GM12878 (cell line): ENCODE measurements at regions not wholly inside any gene's neighbourhood (a gene's known extent, or its start where the extent isn't known, plus 50 kb on each side); places are given as distances from the start of the nearest gene placed in this dataset.

Experiments used
- ATAC-seq: fragments of 200-7000 bp; cut with Tn5 transposase; 3 replicates; pipeline ENCODE4 v1.9.1; 2020; ENCODE audit warnings: mild to moderate bottlenecking, moderate library complexity
- BruUV-seq: library from RNA; stranded (reverse); fragments of 400-500 nt; replicated peaks from 2 replicates; lab custom pipeline; 2021; lab: Mats Ljungman, UMichigan
- CTCF ChIA-PET: fragments of 300-600 bp; sonication (Branson Sonifier 250); formaldehyde crosslinking; extraction: SDS; loops from one replicate; lab custom pipeline; 2021; ENCODE audit warnings: inconsistent platforms; lab: Yijun Ruan, JAX
- POLR2A ChIA-PET: fragments of 350-600 bp; formaldehyde crosslinking; extraction: SDS; loops from one replicate; lab custom pipeline; 2021; ENCODE audit warnings: inconsistent platforms; lab: Charles Lee
- RAD21 ChIA-PET: fragments of 300-600 bp; sonication (Branson Sonifier 250); formaldehyde crosslinking; loops from one replicate; lab custom pipeline; 2023; ENCODE audit warnings: antibody characterized with exemption; ENCODE audit not compliant: unreplicated experiment; lab: Charles Lee
- SMC1A ChIA-PET: fragments of 300-600 bp; sonication (Branson Sonifier 250); formaldehyde crosslinking; loops from one replicate; lab custom pipeline; 2023; ENCODE audit not compliant: unreplicated experiment, uncharacterized antibody; lab: Charles Lee
- DNase-seq: peaks from one replicate; pipeline ENCODE4 v3.0.0-alpha.2; 2011; ENCODE audit warnings: low read depth, low spot score
- FAIRE-seq: peaks from 3 replicates; lab custom pipeline; 2011; peaks lifted over from hg19 to GRCh38; lab: Jason Lieb, UNC
- H2AFZ ChIP-seq: 2 replicates; pipeline ENCODE4 v1.6.0; 2011; ENCODE audit warnings: low read depth, low read length, control low read depth; ENCODE audit not compliant: control insufficient read depth
- H3K27ac ChIP-seq: 2 replicates; pipeline ENCODE4 v1.5.1; 2011; ENCODE audit warnings: control low read depth; ENCODE audit not compliant: control insufficient read depth, insufficient read depth
- H3K27me3 ChIP-seq, 2 experiments: replicated peaks in 1 of 2; 2 replicates each; pipeline versions ENCODE4 v1.6.0 to v1.6.1; 2011; ENCODE audit warnings: low read length in 1 of 2; ENCODE audit not compliant: control insufficient read depth in 2 of 2, insufficient read depth in 2 of 2
- H3K36me3 ChIP-seq, 2 experiments: 2 replicates each; pipeline ENCODE4 v1.5.1; 2011; ENCODE audit warnings: low read length in 1 of 2; ENCODE audit not compliant: control insufficient read depth in 2 of 2, insufficient read depth in 2 of 2
- H3K4me1 ChIP-seq: 2 replicates; pipeline ENCODE4 v1.6.1; 2011; ENCODE audit warnings: mild to moderate bottlenecking, low read length, moderate library complexity, mixed read lengths; ENCODE audit not compliant: control insufficient read depth, insufficient read depth
- H3K4me2 ChIP-seq: 2 replicates; pipeline ENCODE4 v1.6.0; 2011; ENCODE audit warnings: control low read depth; ENCODE audit not compliant: control insufficient read depth, insufficient read depth
- H3K4me3 ChIP-seq: fragments of 200-600 bp; sonication (generic); 2 replicates; pipeline ENCODE4 v1.5.1; 2016
- H3K79me2 ChIP-seq: 2 replicates; pipeline ENCODE4 v1.6.0; 2011; ENCODE audit warnings: low read length; ENCODE audit not compliant: control insufficient read depth, insufficient read depth
- H3K9ac ChIP-seq: 2 replicates; pipeline ENCODE4 v1.8.0; 2011; ENCODE audit warnings: low read length, control low read depth, mixed read lengths; ENCODE audit not compliant: control insufficient read depth, insufficient read depth
- H3K9me3 ChIP-seq: replicated peaks from 3 replicates; pipeline ENCODE4 v1.5.1; 2011; ENCODE audit warnings: mild to moderate bottlenecking, low read length; ENCODE audit not compliant: control insufficient read depth, insufficient read depth
- H4K20me1 ChIP-seq: 2 replicates; pipeline ENCODE4 v1.6.0; 2011; ENCODE audit not compliant: control insufficient read depth, insufficient read depth
- DPF2 ChIP-seq: fragments of 450-650 bp; IDR thresholded peaks from 2 replicates; pipeline ENCODE4 v1.6.1; 2017; ENCODE audit warnings: mild to moderate bottlenecking
- HDGF ChIP-seq: fragments of 450-650 bp; IDR thresholded peaks from 2 replicates; pipeline ENCODE4 v1.6.1; 2016; ENCODE audit warnings: antibody characterized with exemption
- KAT2A ChIP-seq: conservative IDR thresholded peaks from 2 replicates; pipeline ENCODE4 v1.6.1; 2011; ENCODE audit warnings: low read depth, low read length; ENCODE audit not compliant: control insufficient read depth
- NBN ChIP-seq: fragments of 450-650 bp; IDR thresholded peaks from 2 replicates; pipeline ENCODE4 v1.6.1; 2016
- NFXL1 ChIP-seq: fragments of 450-650 bp; IDR thresholded peaks from 2 replicates; pipeline ENCODE4 v1.6.1; 2017; ENCODE audit warnings: antibody characterized with exemption, mild to moderate bottlenecking, borderline replicate concordance
- NFYB ChIP-seq: IDR thresholded peaks from 2 replicates; pipeline ENCODE4 v1.6.1; 2011; ENCODE audit warnings: low read depth, mild to moderate bottlenecking, low read length, improper control_type of control experiment, moderate library complexity; ENCODE audit not compliant: insufficient read depth
- PRDM15 ChIP-seq: fragments of 450-650 bp; formaldehyde crosslinking; IDR thresholded peaks from 2 replicates; pipeline ENCODE4 v1.4.0; 2020; ENCODE audit warnings: mild to moderate bottlenecking, moderate library complexity
- SP1 ChIP-seq: IDR thresholded peaks from one replicate; pipeline ENCODE4 v1.6.1; 2011; ENCODE audit warnings: low read depth, low read length
- ZBTB33 ChIP-seq: fragments of 450-650 bp; IDR thresholded peaks from 2 replicates; pipeline ENCODE4 v1.6.1; 2017; ENCODE audit warnings: mild to moderate bottlenecking
- ZBTB4 ChIP-seq: fragments of 450-650 bp; formaldehyde crosslinking; IDR thresholded peaks from 2 replicates; pipeline ENCODE4 v1.4.0; 2022; ENCODE audit warnings: mild to moderate bottlenecking, moderate library complexity
- WGBS: methylation state at CpG from one replicate; pipeline ENCODE4 v1.1.6; 2016; ENCODE audit warnings: low lambda C conversion rate; ENCODE audit not compliant: insufficient replicate concordance, insufficient coverage; ENCODE audit errors: missing lambda C conversion rate; 5-methylcytosine and 5-hydroxymethylcytosine counted together
- in situ Hi-C: fragments of 300-500 bp; cut with MboI; formaldehyde crosslinking; loops from 9 replicates; pipeline ENCODE4 v1.14.3; 2018; ENCODE audit warnings: mixed read lengths
- intact Hi-C: fragments of 100-400 bp; cut with micrococcal nuclease; formaldehyde crosslinking; loops from one replicate; pipeline ENCODE4 v1.14.2; 2022; ENCODE audit not compliant: unreplicated experiment

DNA sequence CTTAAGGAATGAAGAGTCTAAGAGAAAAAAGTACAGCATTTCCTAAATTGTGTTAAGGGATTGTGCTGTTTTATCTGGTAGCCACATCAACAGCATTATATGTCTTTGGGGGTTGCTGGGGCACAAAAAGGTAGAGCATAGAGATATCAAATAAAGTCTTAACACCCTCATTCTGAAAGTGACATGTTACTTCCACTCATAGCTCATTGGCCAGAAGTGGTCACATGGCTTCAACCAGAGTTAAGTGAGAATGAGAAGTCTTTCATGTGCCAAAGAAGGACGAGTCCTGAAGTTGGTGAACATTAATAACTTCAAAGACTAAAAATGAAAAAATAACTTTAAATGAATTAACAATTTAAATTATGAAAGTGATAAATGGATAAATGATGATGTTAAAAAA lies 175.7 kb upstream of the ZEB2 start:
- RAD21 ChIA-PET, result no interaction called here
- Histone ChIP-seq H3K4me3 (no peak overlapping the region), H3K79me2 (no peaks in the 10 kb centered on the region), H3K4me1 (no peaks in the 10 kb centered on the region), H2AFZ (no peak overlapping the region), H4K20me1 (no peaks in the 10 kb centered on the region), H3K4me2 (no peak overlapping the region), H3K27me3 (no peaks in the 10 kb centered on the region), H3K9ac (no peak overlapping the region), H3K36me3 (no peaks in the 10 kb centered on the region), H3K9me3 (no peaks in the 10 kb centered on the region), H3K27ac (no peak overlapping the region)
- TF ChIP-seq ZBTB33 (no peak), NFYB (peak; percentile 75)
- CTCF ChIA-PET, result no interaction called here
- ATAC-seq, result no peak
- no peak for FAIRE-seq
- SMC1A ChIA-PET, result no interaction called here
- no peak for DNase-seq
- BruUV-seq, result no TSS peak
- intact Hi-C loops (no loop called here), in situ Hi-C loops (no loop called here)
- 50% methylated on average over 1 of the region's 1 CpG for WGBS
- POLR2A ChIA-PET, result no interaction called here

GRCh38 chr2:144694456-144694855 lies 174.5 kb upstream of the ZEB2 start:
- RAD21 ChIA-PET, result no interaction called here
- no peak for FAIRE-seq
- Histone ChIP-seq H3K9ac (no peak overlapping the region), H3K4me2 (no peak overlapping the region), H3K9me3 (no peaks in the 10 kb centered on the region), H3K79me2 (no peaks in the 10 kb centered on the region), H3K36me3 (no peaks in the 10 kb centered on the region), H3K27me3 (no peaks in the 10 kb centered on the region), H3K27ac (no peak overlapping the region), H3K4me3 (no peak overlapping the region), H2AFZ (no peak overlapping the region), H3K4me1 (no peaks in the 10 kb centered on the region), H4K20me1 (no peaks in the 10 kb centered on the region)
- in situ Hi-C loops, result no loop called here
- intact Hi-C loops, result no loop called here
- SMC1A ChIA-PET, result no interaction called here
- CTCF ChIA-PET, result interaction anchor here (1.0 kb wide), 1 partner anchor 16 kb away, joined by 3 read pairs; no protein-coding TSS in a partner anchor
- BruUV-seq, result no TSS peak
- DNase-seq, result no peak
- POLR2A ChIA-PET, result no interaction called here
- ATAC-seq, result no peak
- WGBS, result 82% methylated on average over 1 of the region's 1 CpG
- TF ChIP-seq PRDM15 (CRISPR knock-in tag) (no peak), SP1 (no peak), NFXL1 (no peak), HDGF (no peak), KAT2A (no peak), ZBTB4 (CRISPR knock-in tag) (no peak), DPF2 (no peak), NBN (no peak)
